ENCODE measurements at regions not wholly inside any gene's neighbourhood (a gene's known extent, or its start where the extent isn't known, plus 50 kb on each side); places are given as distances from the start of the nearest gene placed in this dataset.

DNA sequence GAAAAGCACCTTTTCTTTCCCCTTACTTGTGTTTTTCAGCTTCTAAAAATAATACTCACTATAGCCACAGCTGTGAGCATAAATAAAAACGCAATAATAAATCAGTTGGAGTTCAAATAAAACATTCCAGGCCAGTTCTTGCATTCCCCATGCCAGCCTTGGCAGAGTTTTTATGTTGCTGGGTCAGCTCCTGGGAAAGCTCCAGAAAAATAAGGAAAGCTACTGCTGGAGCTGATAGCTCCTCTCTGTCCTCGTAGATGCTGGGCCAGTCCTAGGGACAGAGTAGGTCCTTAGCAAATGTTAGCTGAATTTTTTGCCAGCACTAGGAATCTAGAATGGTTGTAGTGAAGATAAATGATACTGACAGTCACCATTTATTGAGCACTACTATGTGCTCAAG is 389.0 kb upstream of the SYNCRIP start:
- no peak overlapping the region for H2BK120ac ChIP-seq (ENCODE audit: low read depth, low read length, poor library complexity, severe bottlenecking)
- no peak overlapping the region for H2BK20ac ChIP-seq (ENCODE audit: low read depth, low read length, poor library complexity, severe bottlenecking)
- H4K20me1 ChIP-seq (ENCODE audit: control insufficient read depth, insufficient read depth, insufficient read length) = no peaks in the 10 kb centered on the region
- H3K27me3 ChIP-seq (ENCODE audit: insufficient read depth, low read length) = no peaks in the 10 kb centered on the region
- Mint-ChIP-seq H3K36me3 (ENCODE audit: insufficient read depth in 1 of 3, low read depth in 3 of 3) (peaks cover 0 to 7% (median 2%) of the 10 kb centered on the region in 3 experiments; a peak in 4 of 7 replicates), H3K4me1 (peaks cover 11 to 12% of the 10 kb centered on the region in 2 experiments), H3K27ac (no peak overlapping the region), H3K27me3 (ENCODE audit: low read depth) (no peaks in the 10 kb centered on the region), H3K4me3 (no peak overlapping the region), H3K9me3 (peaks cover 0 to 8% of the 10 kb centered on the region in 2 experiments; a peak in 3 of 5 replicates)
- no peaks in the 10 kb centered on the region for H3K23me2 ChIP-seq (ENCODE audit: insufficient read length, low read depth, low read length, poor library complexity, severe bottlenecking)
- no peaks in the 10 kb centered on the region for H3K9me3 ChIP-seq (ENCODE audit: control insufficient read depth, low read depth, low read length)
- no peak overlapping the region for H2BK15ac ChIP-seq (ENCODE audit: low read depth, low read length)
- H3K4me1 ChIP-seq (ENCODE audit: insufficient read depth, low read length) = no peaks in the 10 kb centered on the region
- no peak overlapping the region for H3K27ac ChIP-seq (ENCODE audit: insufficient read length, low read depth, low read length)
- H3T11ph ChIP-seq (ENCODE audit: low read length) = no peak overlapping the region
- no peak overlapping the region for H3K4ac ChIP-seq (ENCODE audit: low read depth, low read length)
- no peak overlapping the region for H2AK5ac ChIP-seq (ENCODE audit: insufficient read length, low read length)
- H2BK12ac ChIP-seq (ENCODE audit: insufficient read length, low read depth, low read length) = no peak overlapping the region
- H3K79me2 ChIP-seq (ENCODE audit: insufficient read depth, low read length) = no peaks in the 10 kb centered on the region
- H3K14ac ChIP-seq (ENCODE audit: insufficient read depth, low read length) = no peak overlapping the region
- no peak overlapping the region for H3K4me2 ChIP-seq (ENCODE audit: insufficient read depth, insufficient read length, low read length)
- no peak overlapping the region for H3K56ac ChIP-seq (ENCODE audit: insufficient read length, low read depth, low read length)
- no peak overlapping the region for H2BK5ac ChIP-seq (ENCODE audit: insufficient read length, low read length)
- H4K8ac ChIP-seq (replicated peaks; ENCODE audit: insufficient read length, low read depth, low read length) = no peak overlapping the region
- no CpG with 5 or more reads among the region's 2 CpGs for WGBS (ENCODE audit: extremely low coverage, insufficient read length, low lambda C conversion rate)
- DNase-seq = no peak
- no peaks in the 10 kb centered on the region for H3K79me1 ChIP-seq (ENCODE audit: insufficient read depth, low read depth, low read length, poor library complexity, severe bottlenecking)
- H4K91ac ChIP-seq (ENCODE audit: insufficient read length, low read depth, low read length) = no peak overlapping the region
- TF ChIP-seq, protein P1, sequence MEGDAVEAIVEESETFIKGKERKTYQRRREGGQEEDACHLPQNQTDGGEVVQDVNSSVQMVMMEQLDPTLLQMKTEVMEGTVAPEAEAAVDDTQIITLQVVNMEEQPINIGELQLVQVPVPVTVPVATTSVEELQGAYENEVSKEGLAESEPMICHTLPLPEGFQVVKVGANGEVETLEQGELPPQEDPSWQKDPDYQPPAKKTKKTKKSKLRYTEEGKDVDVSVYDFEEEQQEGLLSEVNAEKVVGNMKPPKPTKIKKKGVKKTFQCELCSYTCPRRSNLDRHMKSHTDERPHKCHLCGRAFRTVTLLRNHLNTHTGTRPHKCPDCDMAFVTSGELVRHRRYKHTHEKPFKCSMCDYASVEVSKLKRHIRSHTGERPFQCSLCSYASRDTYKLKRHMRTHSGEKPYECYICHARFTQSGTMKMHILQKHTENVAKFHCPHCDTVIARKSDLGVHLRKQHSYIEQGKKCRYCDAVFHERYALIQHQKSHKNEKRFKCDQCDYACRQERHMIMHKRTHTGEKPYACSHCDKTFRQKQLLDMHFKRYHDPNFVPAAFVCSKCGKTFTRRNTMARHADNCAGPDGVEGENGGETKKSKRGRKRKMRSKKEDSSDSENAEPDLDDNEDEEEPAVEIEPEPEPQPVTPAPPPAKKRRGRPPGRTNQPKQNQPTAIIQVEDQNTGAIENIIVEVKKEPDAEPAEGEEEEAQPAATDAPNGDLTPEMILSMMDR (conservative IDR thresholded peaks at IDR 0.05) = no peak
- H2AFZ ChIP-seq (ENCODE audit: low read length) = no peak overlapping the region
- H4K5ac ChIP-seq (ENCODE audit: insufficient read length, low read depth, low read length) = no peak overlapping the region
- no peak overlapping the region for H3K9ac ChIP-seq (ENCODE audit: extremely low read depth, insufficient read length, low read length)
- H3K18ac ChIP-seq (ENCODE audit: insufficient read length, low read depth, low read length) = no peak overlapping the region
- no peak overlapping the region for H3K23ac ChIP-seq (ENCODE audit: insufficient read length, low read depth, low read length)
